LoVo (cell line): ENCODE measurements at regions not wholly inside any gene's neighbourhood (a gene's known extent, or its start where the extent isn't known, plus 50 kb on each side); places are given as distances from the start of the nearest gene placed in this dataset.
"Not testable (repeated sequence)": the region's sequence is repeated elsewhere in the genome, so short reads cannot be mapped to it uniquely, and the experiment has no call there.

Experiments used
- DNase-seq: peaks from one replicate; pipeline ENCODE4 v3.0.0-alpha.2; 2016; ENCODE audit warnings: low spot score

DNA sequence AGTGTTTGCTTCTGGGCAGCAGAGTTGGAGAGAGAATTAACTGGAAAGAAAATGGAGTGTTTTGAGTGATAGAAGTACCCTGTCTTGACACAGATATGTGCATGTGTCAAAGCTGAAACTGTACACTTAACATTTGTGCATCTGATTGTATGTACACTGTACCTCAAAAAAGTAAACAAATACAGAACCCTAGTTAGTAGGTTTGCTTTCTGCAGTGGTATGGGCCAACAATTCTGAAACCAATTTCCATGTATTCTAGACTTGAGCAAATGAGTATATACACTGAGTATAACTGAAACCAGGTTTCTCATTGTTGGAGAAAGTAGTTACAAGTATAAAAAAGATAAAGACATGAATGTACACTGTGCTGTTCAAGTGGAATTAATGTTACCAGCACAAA, 52.4 kb downstream of the ELAPOR2 start:
- DNase-seq: no peak

DNA sequence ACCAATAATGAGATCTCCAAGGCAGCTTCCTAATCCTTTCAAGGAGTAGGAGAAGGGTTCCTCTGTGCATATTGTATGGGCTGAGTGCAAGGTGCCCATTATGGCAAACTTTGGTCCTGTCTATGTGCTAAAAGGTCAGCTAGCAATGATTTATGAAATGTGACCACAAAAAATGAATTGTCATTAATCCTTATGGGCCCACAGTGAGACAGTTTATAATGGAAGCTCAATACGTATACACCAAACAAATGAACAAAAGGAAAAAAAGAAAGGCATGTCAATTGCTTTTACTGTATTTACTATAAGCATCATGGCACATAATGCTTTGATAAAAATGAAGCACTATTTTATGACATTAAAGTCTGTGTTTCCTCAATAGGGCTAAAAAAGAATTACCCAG, 54.5 kb downstream of the ELAPOR2 start:
- no peak for DNase-seq

DNA sequence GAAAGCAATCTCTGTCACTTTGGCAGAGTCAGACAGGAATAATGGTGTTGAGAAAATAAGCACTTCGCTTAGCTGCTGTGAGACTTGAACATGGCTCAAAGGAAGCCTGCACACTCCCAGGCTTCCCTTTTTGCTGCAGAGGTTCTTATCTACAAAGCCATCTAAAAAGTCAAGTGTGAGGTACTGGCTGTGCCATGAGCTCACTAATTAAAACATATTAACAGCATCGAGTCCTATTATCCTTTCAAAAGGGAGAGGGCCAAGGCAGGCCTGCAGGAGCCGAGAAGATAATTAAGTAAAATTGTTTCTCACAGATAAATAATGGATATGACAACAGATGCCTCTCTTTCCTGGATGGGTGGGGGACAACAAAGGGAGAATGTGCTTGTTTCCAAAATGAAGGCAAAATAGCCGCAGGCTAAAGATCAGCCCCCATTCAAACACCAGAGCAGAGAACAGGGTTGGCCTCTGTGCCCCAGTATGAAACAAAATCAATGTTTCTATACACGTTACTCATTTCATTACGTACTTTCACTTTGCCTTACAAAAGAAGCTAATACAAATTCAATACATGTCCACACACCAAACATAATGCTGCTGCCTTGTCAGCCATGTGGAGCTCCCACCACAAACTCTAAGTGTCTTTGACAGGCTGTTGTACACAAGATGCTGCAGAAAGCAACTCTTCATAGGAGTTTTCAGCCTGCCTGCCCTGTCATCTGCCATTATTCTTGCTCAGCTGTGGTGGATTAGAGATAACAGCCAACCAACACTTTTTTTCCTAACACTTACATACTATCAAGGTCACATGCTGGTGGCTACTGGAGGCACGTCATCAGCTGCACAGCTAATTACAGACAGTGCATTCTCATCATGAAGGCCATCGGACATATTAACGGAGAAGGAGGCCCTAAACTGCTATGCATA, 55.3 kb downstream of the ELAPOR2 start:
- no peak for DNase-seq

DNA sequence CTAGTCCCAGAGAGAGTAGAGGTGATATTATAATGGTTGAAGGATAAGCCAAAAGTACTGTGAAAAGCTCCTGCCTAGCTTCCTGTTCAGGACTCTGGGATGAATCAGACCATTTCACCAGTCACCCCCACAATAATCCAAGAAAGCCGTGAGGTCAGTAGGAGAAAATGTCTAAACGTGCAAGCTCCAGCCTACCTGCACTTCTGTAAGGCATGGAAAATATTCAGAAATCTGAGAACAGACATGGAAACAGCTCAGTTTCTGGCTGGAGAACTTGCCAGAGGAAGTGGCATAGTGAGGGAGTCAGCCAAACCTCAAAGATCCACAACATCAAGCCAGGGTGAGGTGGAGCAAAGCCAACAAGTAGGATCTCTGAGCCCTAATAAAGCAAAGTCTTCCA, 58.2 kb downstream of the ELAPOR2 start:
- no peak for DNase-seq

DNA sequence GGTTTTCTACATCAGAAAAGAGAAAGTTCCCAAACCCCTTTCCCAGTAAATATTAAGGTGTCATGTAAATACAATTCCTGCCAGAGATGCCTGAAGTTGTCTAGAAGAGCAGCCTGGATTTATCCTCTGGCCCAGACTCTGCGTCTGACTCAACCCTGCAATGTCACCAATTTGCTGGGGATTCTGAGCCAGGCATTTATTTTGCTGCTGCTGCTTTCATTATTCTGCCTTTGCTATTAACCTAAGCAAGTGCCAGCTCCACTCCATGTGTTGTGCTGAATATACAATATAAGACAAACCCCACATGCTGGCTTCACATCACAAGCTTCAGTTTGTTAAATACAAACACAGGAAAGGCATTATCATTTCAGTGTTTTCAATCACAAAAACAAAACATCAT, 59.1 kb downstream of the ELAPOR2 start:
- DNase-seq: no peak

DNA sequence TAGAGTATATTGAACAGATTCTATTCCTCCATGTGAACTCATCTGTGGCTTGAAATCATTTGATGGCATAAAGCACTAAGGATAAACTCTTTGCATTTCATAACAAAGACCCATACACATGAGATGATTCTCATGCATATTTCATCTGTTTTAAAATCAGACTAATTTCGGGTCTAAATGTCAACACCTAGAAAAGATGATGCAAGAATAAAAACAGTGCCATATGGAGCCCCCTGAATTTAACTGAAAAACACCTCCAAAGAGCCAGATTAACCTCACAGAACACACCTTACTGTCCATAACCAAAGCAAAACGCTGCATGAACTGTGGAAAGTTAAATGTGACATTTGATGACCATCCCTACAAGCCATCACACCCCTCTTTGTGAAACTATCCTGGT, 59.7 kb downstream of the ELAPOR2 start:
- DNase-seq: no peak

DNA sequence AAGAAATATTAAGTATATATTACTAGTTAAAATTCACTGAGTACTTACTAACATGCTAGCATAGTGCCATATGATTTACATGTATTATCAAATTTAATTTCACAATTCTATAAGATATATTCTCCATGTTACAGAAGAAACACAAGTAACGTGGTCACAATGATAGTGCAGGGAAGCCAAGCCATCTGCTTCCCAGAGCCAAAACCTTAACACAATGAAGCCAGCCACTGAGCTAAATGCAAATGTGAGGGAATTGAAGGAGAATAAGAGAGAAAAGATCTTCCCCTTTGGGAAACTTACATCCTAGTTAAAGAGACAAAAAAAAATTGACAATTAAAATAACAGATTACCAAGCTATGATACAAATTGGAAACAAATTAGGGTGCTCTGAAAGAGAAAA, 63.6 kb downstream of the ELAPOR2 start:
- DNase-seq: no peak

DNA sequence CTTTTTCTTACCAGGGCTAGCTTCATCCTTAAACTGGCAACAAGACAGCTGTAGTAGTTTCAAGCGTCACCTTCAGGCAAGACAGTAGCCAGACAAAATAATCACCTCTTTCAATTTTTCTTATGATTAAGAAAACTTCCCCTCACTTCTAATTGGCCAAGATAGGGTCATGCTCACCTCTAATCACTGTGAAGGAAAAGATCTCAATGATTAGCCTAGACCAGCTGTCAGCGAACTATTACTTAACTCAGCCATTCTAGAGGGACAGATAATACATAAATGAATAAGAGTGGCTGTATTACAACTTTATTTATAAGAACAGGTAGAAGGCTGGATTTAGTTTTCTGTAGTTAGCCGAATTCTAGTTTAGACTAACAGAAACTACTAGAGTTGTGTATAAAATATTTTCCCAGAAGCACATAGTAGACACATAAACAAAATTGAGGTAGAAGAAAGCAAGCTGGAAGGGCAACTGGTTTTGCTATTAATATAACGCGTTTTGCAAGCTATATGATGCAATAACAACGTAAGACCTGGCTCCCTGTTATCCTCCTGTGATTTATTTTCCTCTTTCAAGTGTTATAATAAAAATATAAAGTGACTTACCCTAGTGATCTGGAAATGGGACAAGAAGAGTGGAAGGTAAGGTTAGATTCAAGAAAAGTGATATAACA, 64.3 kb downstream of the ELAPOR2 start:
- no peak for DNase-seq

DNA sequence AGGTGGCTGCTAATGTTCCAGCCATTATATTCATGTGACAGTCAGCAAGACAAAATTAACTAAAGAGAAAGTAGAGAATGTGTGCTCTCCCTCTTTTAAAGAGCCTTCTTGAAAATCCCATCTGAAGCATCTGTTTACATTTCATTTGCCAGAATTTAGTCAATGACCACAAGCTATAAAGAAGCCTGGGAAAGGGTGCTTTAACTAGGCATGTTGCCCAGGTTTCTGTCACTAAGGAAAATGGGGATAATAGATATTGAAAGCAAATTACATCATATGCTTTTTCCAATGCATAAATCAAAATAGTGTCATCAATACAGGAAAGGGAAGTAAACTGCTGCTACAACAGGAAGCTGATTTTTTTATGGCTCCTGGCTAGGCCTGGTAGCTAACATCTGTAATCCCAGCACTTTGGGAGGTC, 67.7 kb downstream of the ELAPOR2 start:
- DNase-seq: no peak

DNA sequence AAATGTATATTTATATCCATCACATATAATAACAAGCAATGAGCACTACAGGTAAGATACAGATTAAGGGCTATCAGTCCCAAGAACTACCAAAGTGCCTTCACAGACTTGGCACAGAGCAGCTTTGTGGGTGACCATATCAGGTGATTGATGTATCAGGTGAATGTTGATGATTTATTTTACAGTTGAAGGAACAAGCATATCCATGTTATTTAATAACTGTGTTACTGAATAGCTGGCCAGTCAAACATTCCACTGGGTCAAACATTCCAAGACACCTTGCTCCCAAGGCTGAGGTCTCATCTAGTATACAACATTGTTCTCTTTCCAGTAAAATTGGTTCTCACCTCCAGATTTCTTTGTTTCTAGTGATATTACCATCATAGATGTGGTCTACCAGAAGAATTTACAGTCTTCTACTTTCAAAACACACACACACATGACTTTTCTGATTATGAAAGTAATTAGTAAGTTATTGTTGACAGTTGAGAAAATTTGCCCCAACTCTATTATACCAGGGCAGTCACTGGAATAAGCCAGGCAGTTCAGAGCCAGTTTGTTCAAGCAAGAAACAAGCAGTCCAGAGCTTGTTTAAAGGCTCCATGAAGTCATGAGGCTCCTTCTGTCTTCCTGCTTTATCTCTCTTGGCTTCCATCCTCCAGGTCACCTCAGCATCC, 68.2 kb downstream of the ELAPOR2 start:
- DNase-seq: no peak

DNA sequence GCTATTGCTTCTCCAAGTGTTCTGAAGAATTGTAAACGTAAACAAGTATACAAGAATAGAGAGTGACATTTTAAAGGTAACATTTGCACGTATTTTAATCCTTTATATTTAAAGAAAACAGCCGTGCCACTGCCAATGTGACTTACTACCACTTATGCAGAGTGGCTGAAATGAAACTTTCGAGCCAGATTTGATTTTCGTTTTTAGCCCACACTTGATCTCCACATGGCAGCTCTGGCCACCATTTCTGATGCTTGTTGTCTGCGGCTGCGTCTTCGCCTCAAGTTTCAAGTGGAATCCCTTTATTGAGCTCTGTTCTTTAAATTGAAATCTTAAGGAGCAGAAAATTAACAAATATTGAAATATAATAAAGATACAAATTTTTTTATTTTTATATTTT, 70.0 kb downstream of the ELAPOR2 start:
- DNase-seq: no peak

DNA sequence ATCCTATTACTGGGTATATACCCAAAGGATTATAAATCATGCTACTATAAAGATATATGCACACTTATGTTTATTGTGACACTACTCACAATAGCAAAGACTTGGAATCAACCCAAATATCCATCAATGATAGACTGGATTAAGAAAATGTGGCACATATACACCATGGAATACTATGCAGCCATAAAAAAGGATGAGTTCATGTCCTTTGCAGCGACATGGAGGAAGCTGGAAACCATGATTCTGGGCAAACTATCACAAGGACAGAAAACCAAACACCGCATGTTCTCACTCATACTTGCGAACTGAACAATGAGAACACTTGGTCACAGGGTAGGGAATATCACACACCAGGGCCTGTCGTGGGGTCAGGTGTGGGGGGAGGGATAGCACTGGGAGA, 71.6 kb downstream of the ELAPOR2 start:
- not testable (repeated sequence) for DNase-seq

DNA sequence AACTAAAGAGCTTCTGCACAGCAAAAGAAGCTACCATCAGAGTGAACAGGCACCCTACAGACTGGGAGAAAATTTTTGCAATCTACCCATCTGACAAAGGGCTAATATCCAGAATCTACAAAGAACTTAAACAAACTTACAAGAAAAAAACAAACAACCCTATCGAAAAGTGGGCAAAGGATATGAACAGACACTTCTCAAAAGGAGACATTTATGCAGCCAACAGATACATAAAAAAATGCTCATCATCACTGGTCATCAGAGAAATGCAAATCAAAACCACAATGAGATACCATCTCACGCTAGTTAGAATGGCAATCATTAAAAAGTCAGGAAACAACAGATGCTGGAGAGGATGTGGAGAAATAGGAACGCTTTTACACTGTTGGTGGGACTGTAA, 72.1 kb downstream of the ELAPOR2 start:
- not testable (repeated sequence) for DNase-seq

DNA sequence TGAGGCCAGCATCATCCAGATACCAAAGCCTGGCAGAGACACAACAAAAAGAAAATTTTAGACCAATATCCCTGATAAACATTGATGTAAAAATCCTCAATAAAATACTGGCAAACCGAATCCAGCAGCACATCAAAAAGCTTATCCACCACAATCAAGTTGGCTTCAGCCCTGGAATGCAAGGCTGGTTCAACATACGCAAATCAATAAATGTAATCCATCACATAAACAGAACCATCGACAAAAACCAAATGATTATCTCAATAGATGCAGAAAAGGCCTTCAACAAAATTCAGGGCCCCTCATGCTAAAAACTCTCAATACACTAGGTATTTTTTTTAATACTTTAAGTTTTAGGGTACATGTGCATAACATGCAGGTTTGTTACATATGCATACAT, 74.1 kb downstream of the ELAPOR2 start:
- not testable (repeated sequence) for DNase-seq

DNA sequence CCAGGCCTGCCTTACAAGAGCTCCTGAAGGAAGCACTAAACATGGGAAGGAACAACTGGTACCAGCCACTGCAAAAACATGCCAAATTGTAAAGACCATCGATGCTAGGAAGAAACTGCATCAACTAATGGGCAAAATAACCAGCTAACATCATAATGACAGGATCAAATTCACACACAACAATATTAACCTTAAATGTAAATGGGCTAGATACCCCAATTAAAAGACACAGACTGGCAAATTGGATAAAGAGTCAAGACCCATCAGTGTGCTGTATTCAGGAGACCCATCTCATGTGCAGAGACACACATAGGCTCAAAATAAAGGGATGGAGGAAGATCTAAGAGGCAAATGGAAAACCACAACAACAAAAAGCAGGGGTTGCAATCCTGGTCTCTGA, 75.8 kb downstream of the ELAPOR2 start:
- not testable (repeated sequence) for DNase-seq

DNA sequence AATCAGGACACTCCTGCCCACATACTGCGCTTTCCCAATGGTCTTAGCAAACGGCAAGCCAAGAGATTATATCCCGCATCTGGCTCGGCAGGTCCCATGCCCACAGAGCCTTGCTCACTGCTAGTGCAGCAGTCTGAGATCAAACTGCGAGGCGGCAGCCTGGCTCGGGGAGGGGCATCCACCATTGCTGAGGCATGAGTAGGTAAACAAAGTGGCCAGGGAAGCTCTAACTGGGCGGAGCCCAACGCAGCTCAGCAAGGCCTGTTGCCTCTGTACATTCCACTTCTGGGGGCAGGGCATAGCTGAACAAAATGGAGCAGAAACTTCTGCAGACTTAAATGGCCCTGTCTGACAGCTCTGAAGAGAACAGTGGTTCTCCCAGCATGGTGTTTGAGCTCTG, 77.5 kb downstream of the ELAPOR2 start:
- not testable (repeated sequence) for DNase-seq

DNA sequence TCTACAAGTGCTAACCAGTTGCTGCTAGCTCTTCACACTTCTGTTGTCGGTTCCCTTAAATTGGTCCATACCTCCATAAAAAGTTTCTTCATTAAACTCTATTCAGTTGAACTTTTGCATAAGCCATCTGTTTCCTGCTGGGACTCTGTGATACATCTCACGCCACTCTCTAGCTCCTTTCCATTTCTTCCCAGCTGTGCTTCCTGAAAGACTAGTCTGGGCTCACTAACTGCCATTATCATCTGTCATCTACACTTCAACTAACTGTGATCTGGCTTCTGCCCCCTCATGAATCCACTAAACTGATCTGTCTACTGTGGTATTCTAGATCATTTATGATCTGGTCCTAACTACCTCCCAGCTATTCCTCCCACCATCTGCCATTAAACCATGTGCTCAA, 78.3 kb downstream of the ELAPOR2 start:
- no peak for DNase-seq

DNA sequence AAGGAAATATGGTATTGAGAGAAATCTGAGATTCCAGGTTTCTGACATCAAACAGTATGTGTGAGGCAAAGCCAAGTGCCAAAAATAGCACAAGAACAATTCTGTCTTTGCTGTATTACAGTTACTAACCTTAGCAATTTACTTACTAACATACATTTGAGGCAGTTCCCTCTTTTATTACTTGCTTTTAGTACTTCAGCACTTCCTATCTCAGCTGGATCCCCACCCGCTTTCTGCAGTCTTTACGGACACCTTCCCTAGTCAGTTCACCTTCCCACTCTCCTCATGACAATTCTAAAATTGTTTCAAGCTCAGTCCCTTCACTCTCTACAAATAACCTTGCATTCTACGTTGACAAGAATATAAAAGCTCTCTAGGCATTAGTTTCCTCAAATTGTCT, 79.2 kb downstream of the ELAPOR2 start:
- DNase-seq: no peak

DNA sequence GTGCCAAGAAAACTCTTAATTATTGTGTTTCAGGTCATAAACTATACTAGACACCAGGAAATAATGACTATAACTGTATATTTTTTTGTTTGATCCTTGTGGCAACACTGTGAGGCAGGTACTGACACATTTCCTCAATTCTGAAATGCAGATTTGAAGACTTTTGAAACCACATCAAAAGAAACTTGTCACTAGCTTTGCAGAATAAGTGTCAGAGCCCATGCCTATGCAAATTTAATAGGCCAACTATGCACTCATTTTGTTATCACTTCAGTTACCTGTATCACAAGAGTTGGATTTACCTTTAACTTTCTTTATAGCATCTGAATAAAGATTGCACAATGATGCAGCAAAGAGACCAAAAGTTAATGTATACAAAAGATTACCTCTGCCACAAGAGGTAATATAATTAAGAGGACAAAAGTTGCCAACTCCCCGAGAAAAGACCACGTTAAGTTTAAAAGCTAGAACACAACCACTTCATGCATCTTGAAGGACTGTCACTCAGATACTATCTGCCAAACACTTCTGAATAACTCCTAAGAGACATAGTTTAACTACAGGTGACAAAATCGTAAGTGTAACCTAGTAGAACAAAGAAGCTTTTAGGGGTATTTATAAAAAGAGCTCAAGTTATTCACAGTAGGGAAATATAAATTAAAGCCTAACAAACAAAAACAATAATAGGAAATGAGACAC, 80.5 kb downstream of the ELAPOR2 start:
- no peak for DNase-seq

DNA sequence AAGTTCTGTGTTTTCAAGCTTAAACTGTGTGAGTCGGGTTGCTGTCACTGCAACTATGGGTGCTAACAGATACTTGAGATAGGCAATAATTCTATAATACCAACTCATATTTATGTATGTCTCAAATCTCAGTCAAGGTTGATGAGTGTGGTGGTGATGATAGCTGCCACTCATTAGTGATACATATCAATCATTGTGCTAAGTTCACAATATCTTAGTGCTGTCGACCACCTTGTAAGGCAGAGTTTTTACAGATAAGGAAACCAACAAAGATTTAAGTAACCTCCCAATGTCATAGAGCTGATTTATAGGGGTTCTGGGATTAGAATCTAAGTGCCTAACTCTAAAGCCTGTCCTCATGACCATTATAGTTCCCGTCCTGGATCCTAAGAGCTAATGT, 82.5 kb downstream of the ELAPOR2 start:
- DNase-seq: no peak

DNA sequence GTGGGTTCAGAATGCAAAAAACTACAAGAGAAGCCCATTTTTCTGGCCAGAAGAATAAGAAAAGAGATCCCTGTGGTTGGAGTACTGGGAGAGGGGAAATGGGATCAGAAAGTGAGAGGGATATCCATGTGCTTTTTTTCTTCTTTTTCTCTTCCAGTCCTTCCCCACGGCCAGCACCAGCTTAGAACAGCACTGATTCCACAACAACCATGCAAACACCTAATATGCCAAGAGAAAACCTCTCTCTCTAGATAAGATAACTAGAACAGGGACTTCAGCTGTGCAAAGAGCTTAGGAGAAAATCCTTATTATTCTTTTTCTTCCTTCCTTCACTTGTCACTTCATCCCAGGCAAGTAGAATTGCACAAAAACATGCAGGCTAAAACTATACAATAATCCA, 83.5 kb downstream of the ELAPOR2 start:
- no peak for DNase-seq

DNA sequence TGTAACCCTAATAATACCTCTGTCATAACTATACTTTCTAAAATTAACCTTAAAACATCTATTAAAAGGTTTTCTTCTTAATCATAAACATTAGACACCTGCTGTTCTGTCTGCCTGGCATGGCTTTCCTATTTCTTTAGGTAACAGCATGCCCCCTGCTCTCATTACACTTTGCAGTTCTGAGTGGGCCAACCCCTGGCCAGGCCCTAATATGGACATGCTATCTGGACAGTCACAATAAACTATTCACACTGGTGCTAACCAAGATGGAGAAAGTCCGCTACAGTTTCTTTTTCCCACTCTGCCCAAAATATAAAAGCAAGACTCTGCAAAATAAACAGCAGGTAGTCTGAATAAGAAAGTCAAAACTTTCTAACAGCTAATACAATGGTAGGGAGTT, 84.0 kb downstream of the ELAPOR2 start:
- DNase-seq: no peak
